Activated CD8-positive, alpha-beta memory T cell treated with anti-CD3 and anti-CD28 coated beads, Interleukin-2, amount 10 ng/mL, durations not matched to agents 7 days and 5 days (primary cell): ENCODE measurements at regions not wholly inside any gene's neighbourhood (a gene's known extent, or its start where the extent isn't known, plus 50 kb on each side); places are given as distances from the start of the nearest gene placed in this dataset.
A peak's percentile ranks its signal among the peaks of the same experiment; 100 is the strongest.

Experiments
- ATAC-seq: fragments of 150-1000 bp; cut with Tn5 transposase; one replicate; pipeline ENCODE4 v1.10.0; 2021; ENCODE audit warnings: moderate library complexity
- CTCF ChIA-PET: fragments of 350-600 bp; sonication (Branson Sonifier 250); formaldehyde crosslinking; loops from one replicate; lab custom pipeline; 2021; ENCODE audit warnings: antibody characterized with exemption; lab: Charles Lee
- DNase-seq: peaks from one replicate; pipeline ENCODE4 v3.0.0-alpha.2; 2020
- H3K27ac Mint-ChIP-seq: one replicate; pipeline ENCODE4 v1.8.0; 2021; ENCODE audit warnings: mild to moderate bottlenecking, mixed read lengths
- H3K27me3 Mint-ChIP-seq: one replicate; pipeline ENCODE4 v1.8.0; 2021; ENCODE audit warnings: mixed read lengths
- H3K36me3 Mint-ChIP-seq: one replicate; pipeline ENCODE4 v1.8.0; 2021; ENCODE audit warnings: mild to moderate bottlenecking, mixed read lengths
- H3K4me1 Mint-ChIP-seq: one replicate; pipeline ENCODE4 v1.8.0; 2021; ENCODE audit warnings: mixed read lengths
- H3K4me3 Mint-ChIP-seq: one replicate; pipeline ENCODE4 v1.8.0; 2021; ENCODE audit warnings: mild to moderate bottlenecking, moderate library complexity, mixed read lengths
- H3K9me3 Mint-ChIP-seq: one replicate; pipeline ENCODE4 v1.8.0; 2022; ENCODE audit warnings: low read depth, mixed read lengths

DNA sequence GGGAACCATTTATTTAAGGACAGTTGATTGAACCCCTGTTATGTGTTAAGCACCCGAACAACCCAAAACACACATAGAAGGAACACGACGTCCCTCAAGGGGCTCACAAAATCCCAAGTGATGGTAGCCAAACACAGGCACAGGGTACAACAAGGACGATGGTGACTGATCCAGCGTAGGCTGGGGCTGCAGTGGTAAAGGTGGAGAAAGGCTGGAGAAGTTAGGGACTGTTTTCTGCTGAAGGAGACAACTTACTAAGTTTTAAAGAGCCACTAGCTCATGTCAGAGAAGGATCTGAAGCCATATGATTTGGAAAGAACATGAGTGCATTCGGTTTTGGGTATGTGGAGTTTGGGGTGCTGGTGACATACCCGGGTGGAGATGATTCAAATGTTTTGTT, 229.6 kb upstream of the TNRC6C start:
- ATAC-seq = no peak
- DNase-seq = peak; percentile 34
- peaks cover 6% of the 10 kb centered on the region for H3K36me3 Mint-ChIP-seq
- H3K4me1 Mint-ChIP-seq = peaks cover 4% of the 10 kb centered on the region
- CTCF ChIA-PET = no interaction called here
- peaks cover 6% of the 10 kb centered on the region for H3K9me3 Mint-ChIP-seq
- no peak overlapping the region for H3K4me3 Mint-ChIP-seq
- H3K27me3 Mint-ChIP-seq = peaks cover 36% of the 10 kb centered on the region
- H3K27ac Mint-ChIP-seq = no peak overlapping the region

DNA sequence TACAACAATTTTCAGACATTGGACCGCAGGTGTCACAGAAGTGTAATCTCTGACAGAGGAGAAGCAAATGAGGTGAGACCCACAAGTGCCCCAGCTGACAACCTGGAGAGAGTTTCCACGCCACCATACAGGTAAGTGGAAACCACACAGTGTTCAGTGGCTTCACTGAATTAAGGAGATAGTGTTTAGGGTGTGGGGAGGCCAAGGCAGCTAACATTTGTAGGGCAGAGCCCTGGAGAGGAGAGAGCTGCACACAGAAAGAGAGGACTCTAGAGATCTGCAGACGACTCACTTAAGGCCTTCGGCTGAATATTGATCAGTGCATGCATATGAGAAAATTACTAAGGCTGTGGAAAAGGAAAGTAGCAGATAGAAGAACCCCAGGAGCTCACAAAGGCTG, 228.9 kb upstream of the TNRC6C start:
- peak; percentile 21 for DNase-seq
- no peak overlapping the region for H3K4me3 Mint-ChIP-seq
- CTCF ChIA-PET = interaction anchor here (0.5 to 0.7 kb wide), 2 partner anchors 19 to 277 kb away, joined by 3 read pairs; no protein-coding TSS in a partner anchor
- H3K27me3 Mint-ChIP-seq = peaks cover 37% of the 10 kb centered on the region
- peaks cover 4% of the 10 kb centered on the region for H3K4me1 Mint-ChIP-seq
- no peak overlapping the region for H3K27ac Mint-ChIP-seq
- peaks cover 6% of the 10 kb centered on the region for H3K9me3 Mint-ChIP-seq
- H3K36me3 Mint-ChIP-seq = peaks cover 6% of the 10 kb centered on the region
- ATAC-seq = no peak

DNA sequence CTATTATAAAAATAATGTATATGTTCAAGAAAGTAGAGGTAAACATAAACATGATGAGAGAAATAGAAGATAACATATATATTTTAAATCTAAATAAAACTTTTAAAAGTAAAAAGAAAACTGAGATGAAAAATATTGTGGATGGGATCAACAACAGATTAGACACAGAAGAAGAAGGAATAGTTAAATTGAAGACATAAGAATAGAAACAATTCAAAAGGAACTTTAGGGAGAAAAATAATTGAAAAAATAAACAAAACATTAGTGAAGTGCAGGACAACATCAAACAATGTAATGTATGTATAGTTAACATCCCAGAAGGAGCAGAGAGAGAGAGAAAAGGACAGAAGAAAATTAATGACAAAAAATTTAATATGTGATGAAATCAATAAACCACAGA, 228.1 kb upstream of the TNRC6C start:
- DNase-seq (no peak), ATAC-seq (no peak)
- Mint-ChIP-seq H3K4me3 (no peak overlapping the region), H3K4me1 (peaks cover 4% of the 10 kb centered on the region), H3K36me3 (peaks cover 6% of the 10 kb centered on the region), H3K27me3 (peaks cover 37% of the 10 kb centered on the region), H3K27ac (no peak overlapping the region), H3K9me3 (peaks cover 6% of the 10 kb centered on the region)
- CTCF ChIA-PET = interaction anchor here (0.6 to 0.7 kb wide), 2 partner anchors 14 to 20 kb away, joined by 3 read pairs; no protein-coding TSS in a partner anchor

DNA sequence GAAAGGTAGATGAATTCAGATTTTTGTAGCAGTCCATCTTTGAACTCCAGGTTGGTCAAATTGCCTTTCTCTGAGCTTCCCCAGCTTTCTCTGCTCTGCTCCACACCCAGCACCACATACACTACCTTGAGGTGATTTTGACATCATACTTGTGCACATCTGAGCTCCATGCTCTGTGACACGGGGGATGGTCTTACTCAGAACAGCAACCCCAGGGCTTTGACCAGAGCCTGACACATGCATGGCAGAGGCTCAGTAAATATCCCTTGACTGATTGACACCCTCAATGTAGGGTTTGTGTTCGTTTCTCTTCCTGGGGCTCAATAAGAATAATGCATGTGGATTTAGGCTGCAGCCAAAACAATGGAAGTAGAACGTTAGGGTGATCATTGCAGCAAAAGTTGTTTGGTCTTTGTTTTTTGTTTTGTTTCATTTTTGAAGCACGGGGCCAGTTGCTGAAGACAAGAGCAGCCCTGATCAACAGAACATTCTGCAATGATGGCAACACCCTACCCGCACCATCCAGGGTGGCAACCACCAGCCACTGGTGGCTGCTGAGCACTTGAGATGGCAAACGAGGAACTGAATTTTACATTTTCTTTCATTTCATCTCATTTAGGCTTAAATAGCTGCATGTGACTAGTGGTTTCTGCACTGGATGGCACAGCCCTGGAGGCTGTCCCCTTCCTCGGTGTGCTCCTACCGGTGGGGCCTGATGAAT, 224.8 kb upstream of the TNRC6C start:
- no peak overlapping the region for H3K4me3 Mint-ChIP-seq
- H3K36me3 Mint-ChIP-seq = peaks cover 6% of the 10 kb centered on the region
- CTCF ChIA-PET = no interaction called here
- peaks cover 41% of the 10 kb centered on the region for H3K27me3 Mint-ChIP-seq
- ATAC-seq (no peak), DNase-seq (peak; percentile 5)
- peaks cover 6% of the 10 kb centered on the region for H3K9me3 Mint-ChIP-seq
- no peak overlapping the region for H3K27ac Mint-ChIP-seq
- H3K4me1 Mint-ChIP-seq = no peaks in the 10 kb centered on the region

DNA sequence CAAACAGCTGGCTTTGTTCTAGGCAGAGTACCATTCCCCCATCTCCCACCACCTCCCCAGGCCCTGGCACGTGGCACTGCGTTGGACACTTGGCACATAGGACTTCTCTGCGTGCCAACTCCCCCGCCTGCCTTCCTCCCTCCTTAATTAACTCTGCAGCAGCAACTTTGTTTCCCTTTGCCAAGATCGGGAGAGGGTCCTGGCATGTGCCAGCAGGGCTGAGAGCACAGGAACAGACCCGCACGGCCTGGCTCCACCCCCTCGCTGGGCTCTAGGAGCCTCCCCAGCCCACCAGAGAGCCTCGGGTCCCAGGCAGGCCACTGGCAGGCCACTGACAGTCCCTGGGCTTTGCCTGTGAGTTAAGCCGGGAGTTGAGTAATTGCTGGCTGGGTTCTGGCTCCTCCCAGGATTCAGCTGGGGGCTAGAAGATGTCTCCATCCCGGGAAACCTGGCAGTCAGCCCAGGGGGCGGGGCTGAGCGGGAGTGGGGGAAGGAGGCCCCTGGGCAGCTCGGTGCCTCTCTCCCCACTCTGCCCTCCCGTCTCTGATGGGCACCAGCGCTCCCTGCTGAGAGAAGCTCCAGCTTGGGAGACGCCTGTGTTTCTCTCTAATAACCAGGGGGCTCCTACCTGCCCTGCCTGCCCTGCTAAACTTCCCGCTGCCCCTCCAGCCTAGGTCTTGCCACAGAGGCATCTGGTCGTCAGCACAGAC, 224.0 kb upstream of the TNRC6C start:
- CTCF ChIA-PET = no interaction called here
- no peak overlapping the region for H3K27ac Mint-ChIP-seq
- peaks cover 43% of the 10 kb centered on the region for H3K27me3 Mint-ChIP-seq
- ATAC-seq (no peak), DNase-seq (peak; percentile 38)
- H3K36me3 Mint-ChIP-seq = peaks cover 6% of the 10 kb centered on the region
- H3K9me3 Mint-ChIP-seq = peaks cover 6% of the 10 kb centered on the region
- no peak overlapping the region for H3K4me3 Mint-ChIP-seq
- no peaks in the 10 kb centered on the region for H3K4me1 Mint-ChIP-seq

DNA sequence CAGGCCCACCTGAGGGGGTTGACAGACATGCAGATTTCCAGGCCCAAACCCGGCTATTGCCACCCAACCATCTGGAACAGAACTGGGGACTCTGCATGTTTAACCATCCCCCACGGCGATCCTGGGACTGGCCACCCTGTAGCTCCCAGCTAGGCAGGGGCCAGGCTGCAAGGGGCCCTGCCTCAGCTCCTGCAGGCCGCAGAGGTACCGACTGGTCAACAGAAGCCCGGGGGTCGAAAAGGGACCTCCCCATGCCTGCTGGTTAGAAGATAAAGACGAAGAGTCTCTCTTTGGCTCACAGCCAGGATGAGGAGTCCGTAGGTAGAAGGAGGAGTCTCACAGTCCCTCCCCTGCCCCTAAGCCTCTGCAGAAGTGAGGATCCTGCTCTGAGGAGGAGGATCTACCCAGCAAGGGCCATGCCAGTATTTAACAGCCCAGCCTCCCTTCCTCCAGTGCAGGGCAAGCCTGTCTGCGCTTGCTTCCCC, 223.4 kb upstream of the TNRC6C start:
- peaks cover 6% of the 10 kb centered on the region for H3K36me3 Mint-ChIP-seq
- H3K27ac Mint-ChIP-seq = no peak overlapping the region
- CTCF ChIA-PET = no interaction called here
- DNase-seq = peak; percentile 14
- H3K9me3 Mint-ChIP-seq = peaks cover 6% of the 10 kb centered on the region
- no peaks in the 10 kb centered on the region for H3K4me1 Mint-ChIP-seq
- peaks cover 39% of the 10 kb centered on the region for H3K27me3 Mint-ChIP-seq
- ATAC-seq = no peak
- no peak overlapping the region for H3K4me3 Mint-ChIP-seq

DNA sequence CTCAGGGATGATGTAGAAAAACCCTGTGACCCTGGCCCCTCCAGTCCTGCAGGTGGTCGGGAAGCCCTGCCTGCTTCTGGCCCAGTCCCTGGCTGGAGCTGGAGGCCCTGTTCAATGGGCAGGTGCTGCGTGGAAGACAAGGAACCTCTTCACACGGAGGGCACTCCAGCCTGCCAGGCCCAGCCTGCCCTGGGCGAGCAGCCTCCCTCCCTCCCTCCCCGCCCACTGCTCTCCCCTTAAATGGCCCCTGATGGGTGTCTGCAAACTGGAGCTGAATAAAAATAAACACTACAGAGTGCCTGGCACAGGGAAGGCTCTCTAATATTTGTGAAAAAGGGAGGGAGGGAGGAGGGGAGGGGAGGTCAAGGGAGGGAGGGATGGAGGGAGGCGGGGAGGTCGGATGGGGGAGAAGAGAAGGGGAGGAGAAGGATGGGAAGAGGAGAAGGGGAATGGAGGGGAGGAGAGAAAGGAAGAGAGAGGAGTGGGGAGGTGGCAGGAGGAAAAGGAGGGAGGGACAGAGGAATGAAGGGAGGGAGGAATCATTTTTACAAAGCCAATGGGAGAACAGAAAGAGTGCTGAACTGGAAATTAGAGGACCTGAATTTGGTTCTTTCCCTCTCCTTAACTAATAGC, 222.8 kb upstream of the TNRC6C start:
- CTCF ChIA-PET = no interaction called here
- DNase-seq = peak; percentile 19
- Mint-ChIP-seq H3K27me3 (peaks cover 35% of the 10 kb centered on the region), H3K27ac (no peak overlapping the region), H3K36me3 (peaks cover 6% of the 10 kb centered on the region), H3K9me3 (peaks cover 6% of the 10 kb centered on the region), H3K4me3 (no peak overlapping the region), H3K4me1 (no peaks in the 10 kb centered on the region)
- no peak for ATAC-seq

DNA sequence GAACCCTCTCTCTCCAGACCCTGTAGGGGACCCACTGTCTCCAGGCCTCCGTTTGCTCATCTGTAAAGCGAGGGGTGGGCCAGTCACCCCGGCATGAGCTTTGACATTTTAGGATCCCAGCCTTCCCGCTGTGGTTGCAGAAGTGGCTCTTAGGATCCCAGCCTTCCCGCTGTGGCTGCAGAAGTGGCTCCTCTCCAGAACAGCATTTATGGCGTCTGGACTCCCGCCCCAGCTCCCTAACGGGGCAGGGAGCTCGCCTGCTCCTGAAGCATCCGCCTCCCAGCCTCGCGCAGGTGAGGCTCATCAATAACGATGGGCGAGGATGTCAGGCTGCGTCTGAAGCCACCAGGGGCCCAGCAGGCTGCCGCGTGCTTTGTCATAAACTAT, 222.3 kb upstream of the TNRC6C start:
- DNase-seq = peak; percentile 14
- no peaks in the 10 kb centered on the region for H3K4me1 Mint-ChIP-seq
- no peak for ATAC-seq
- peaks cover 35% of the 10 kb centered on the region for H3K27me3 Mint-ChIP-seq
- H3K4me3 Mint-ChIP-seq = no peak overlapping the region
- H3K27ac Mint-ChIP-seq = no peak overlapping the region
- CTCF ChIA-PET = interaction anchor here (1.3 kb wide), 1 partner anchor 11 kb away, joined by 3 read pairs; no protein-coding TSS in a partner anchor
- peaks cover 6% of the 10 kb centered on the region for H3K9me3 Mint-ChIP-seq
- H3K36me3 Mint-ChIP-seq = peaks cover 6% of the 10 kb centered on the region

DNA sequence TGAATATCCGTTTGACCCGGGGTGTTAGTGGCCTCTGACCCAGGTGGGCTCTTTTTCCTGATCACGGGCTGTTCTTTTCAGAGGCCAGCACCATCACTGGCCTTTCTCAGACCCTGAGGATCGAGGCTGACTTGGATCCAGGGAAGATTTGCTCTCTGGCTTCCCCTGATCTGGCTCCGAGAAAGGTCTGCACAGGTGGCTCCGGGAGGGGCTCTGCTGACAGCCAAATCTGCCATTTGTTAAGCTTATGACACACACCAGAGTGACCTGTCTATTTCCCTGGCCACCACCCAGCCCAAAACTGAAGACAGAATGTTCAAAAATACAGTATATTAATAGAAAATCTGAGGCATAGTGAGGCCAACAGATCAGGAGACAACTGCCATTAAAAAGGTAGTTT, 221.8 kb upstream of the TNRC6C start:
- Mint-ChIP-seq H3K9me3 (peaks cover 6% of the 10 kb centered on the region), H3K27me3 (peaks cover 30% of the 10 kb centered on the region), H3K36me3 (peaks cover 6% of the 10 kb centered on the region), H3K4me1 (no peaks in the 10 kb centered on the region), H3K4me3 (no peak overlapping the region), H3K27ac (no peak overlapping the region)
- CTCF ChIA-PET = interaction anchor here (1.3 kb wide), 1 partner anchor 12 kb away, joined by 3 read pairs; no protein-coding TSS in a partner anchor
- DNase-seq = peak; percentile 18
- no peak for ATAC-seq

DNA sequence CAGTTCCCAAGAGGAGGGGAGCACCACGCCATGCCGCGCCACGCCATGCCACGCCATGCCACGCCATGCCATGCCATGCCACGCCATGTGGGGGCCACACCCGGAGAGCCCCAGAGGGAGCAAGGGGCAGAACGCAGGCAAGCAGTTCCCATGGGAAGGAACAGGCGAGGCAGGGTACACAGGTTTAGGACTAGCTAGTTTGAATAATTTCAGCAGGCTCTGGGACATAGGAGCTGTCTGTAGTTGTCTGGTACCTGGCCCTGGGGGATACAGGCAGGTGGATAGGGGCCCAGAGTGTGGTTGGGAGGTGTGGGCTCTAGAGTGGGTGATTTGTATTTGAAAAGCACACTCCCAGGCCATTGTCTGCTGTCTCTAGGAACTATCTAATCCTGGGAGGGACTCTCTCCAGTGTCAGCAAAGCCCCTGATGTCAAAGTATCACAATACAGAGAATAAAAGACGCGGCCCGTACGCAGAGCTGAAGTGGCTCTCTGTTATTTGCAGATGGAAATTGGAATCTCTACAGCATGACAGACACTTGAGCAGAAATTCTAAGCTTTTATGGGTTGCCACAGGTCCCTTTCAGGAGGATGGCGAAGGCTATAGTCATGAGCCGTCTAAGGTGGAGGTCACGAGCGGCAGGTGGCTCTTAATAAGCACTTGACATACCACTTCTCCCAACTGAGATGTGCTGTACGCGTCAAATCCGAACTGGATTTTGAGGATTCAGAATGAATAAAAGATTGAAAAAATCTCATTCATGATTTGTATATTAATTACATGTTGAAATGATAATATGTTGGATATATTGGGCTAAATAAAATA, 220.8 kb upstream of the TNRC6C start:
- peaks cover 22% of the 10 kb centered on the region for H3K27me3 Mint-ChIP-seq
- peaks cover 5% of the 10 kb centered on the region for H3K9me3 Mint-ChIP-seq
- peaks cover 4% of the 10 kb centered on the region for H3K36me3 Mint-ChIP-seq
- no peak overlapping the region for H3K27ac Mint-ChIP-seq
- no peak overlapping the region for H3K4me3 Mint-ChIP-seq
- no peaks in the 10 kb centered on the region for H3K4me1 Mint-ChIP-seq
- DNase-seq = peak; percentile 31
- CTCF ChIA-PET = interaction anchor here (1.3 kb wide), 1 partner anchor 12 kb away, joined by 3 read pairs; no protein-coding TSS in a partner anchor
- no peak for ATAC-seq

DNA sequence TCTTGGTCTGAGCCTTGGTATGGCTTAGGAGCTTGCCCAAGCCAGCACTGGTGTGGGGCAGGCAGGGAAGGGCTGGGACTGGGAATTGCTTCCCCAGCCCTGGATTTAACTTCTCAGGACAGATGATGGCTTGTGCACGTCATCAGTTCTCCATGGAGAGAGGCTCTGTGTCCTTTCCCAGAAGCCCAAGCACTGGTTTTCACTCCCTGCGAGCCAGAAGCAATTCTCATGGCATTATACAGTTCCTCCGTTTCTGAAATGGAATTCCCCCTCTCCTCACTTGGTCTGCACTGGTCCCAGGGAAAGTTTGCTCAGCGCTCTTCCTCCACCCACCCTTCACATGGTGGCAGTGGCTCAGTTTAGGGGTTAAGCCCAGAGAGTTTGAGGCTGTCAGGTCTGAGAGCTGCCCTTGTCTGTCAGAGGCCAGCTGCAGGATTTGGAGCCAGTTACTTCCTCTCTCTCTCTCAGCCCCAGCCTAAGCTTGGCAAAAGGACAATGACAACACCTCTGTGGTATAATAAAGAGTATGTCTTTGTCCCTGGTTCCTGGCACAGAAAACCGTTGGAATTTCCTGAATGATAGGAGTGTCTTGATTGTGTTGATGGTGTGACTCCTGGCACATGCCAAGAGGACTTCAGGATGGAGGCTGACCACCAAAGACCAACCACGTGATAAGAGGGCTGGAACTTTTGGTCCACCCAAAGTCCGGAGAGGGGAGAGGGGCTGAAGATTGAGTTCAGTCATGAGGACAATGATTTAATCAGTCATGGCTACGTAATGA, 219.6 kb upstream of the TNRC6C start:
- Mint-ChIP-seq H3K27ac (no peak overlapping the region), H3K36me3 (no peaks in the 10 kb centered on the region), H3K27me3 (peaks cover 11% of the 10 kb centered on the region), H3K4me3 (no peak overlapping the region), H3K4me1 (no peaks in the 10 kb centered on the region), H3K9me3 (no peaks in the 10 kb centered on the region)
- no peak for DNase-seq
- ATAC-seq = no peak
- CTCF ChIA-PET = no interaction called here

DNA sequence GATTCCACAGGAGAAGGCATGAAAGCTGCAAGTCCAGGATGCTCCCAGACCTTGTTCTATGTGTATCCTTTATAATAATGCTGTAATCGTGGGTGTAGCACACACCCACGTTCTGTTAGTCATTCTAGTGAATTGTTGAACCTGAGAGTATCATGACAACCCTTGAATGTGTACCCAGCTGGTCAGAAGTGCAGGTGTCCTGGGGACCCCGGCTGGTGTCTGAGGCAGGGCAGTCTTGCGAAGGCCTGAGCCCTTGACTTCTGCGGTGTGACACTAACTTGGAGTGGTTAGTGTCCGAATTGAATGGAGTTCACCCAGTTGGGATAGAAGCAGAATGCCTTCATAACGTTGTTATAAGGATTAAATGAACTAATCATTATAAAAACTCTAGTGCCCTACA, 218.0 kb upstream of the TNRC6C start:
- DNase-seq = no peak
- H3K4me3 Mint-ChIP-seq = no peak overlapping the region
- no peak for ATAC-seq
- CTCF ChIA-PET = interaction anchor here (1.0 to 1.6 kb wide), 5 partner anchors 9 to 197 kb away, joined by 3 to 5 read pairs (median 4); no protein-coding TSS in a partner anchor
- H3K9me3 Mint-ChIP-seq = no peaks in the 10 kb centered on the region
- H3K4me1 Mint-ChIP-seq = no peaks in the 10 kb centered on the region
- peaks cover 11% of the 10 kb centered on the region for H3K27me3 Mint-ChIP-seq
- H3K36me3 Mint-ChIP-seq = no peaks in the 10 kb centered on the region
- no peak overlapping the region for H3K27ac Mint-ChIP-seq
